SK-N-SH (cell line): ENCODE measurements at regions not wholly inside any gene's neighbourhood (a gene's known extent, or its start where the extent isn't known, plus 50 kb on each side); places are given as distances from the start of the nearest gene placed in this dataset.

ENCODE experiments used
- EP300 ChIP-seq, 2 experiments: IDR thresholded peaks; 2 replicates each; pipeline versions ENCODE4 v1.4.0 to v1.6.1; 2012; ENCODE audit warnings: borderline replicate concordance in 1 of 2, low read depth in 1 of 2, low read length in 1 of 2
- EZH2phosphoT487 ChIP-seq: fragments of 200-600 bp; sonication (generic); IDR thresholded peaks from 2 replicates; pipeline ENCODE4 v1.6.1; 2017; ENCODE audit warnings: low read depth, mixed run types, mild to moderate bottlenecking, antibody characterized with exemption, moderate library complexity, borderline replicate concordance
- JUND ChIP-seq: IDR thresholded peaks from 2 replicates; pipeline ENCODE4 v1.4.0; 2012
- NFIC ChIP-seq: IDR thresholded peaks from 2 replicates; pipeline ENCODE4 v1.4.0; 2012; ENCODE audit warnings: borderline replicate concordance
- NRF1 ChIP-seq: IDR thresholded peaks from 2 replicates; pipeline ENCODE4 v1.6.1; 2012; ENCODE audit warnings: low read depth, mild to moderate bottlenecking, low read length
- POLR2AphosphoS5 ChIP-seq: IDR thresholded peaks from 2 replicates; pipeline ENCODE4 v1.6.1; 2012; ENCODE audit warnings: low read depth, low read length
- RFX5 ChIP-seq: IDR thresholded peaks from 2 replicates; pipeline ENCODE4 v1.6.1; 2012; ENCODE audit warnings: mild to moderate bottlenecking, improper control_type of control experiment, low read length
- TAF1 ChIP-seq: IDR thresholded peaks from 2 replicates; pipeline ENCODE4 v1.6.1; 2012; ENCODE audit warnings: low read depth, mild to moderate bottlenecking, low read length, moderate library complexity, borderline replicate concordance
- TF ChIP-seq, protein P1 (sequence below): fragments of 200-600 bp; sonication (generic); IDR thresholded peaks from 2 replicates; pipeline ENCODE4 v1.6.1; 2017; ENCODE audit warnings: antibody characterized with exemption, mild to moderate bottlenecking, moderate library complexity
- TF ChIP-seq, protein P2 (sequence below): fragments of 150-350 bp; IDR thresholded peaks from 2 replicates; pipeline ENCODE4 v1.6.1; 2017; ENCODE audit warnings: antibody characterized with exemption, low read length, low read depth, borderline replicate concordance
- TF ChIP-seq, protein P3 (sequence below): IDR thresholded peaks from 2 replicates; pipeline ENCODE4 v1.4.0; 2012; ENCODE audit warnings: low read depth, borderline replicate concordance

DNA sequence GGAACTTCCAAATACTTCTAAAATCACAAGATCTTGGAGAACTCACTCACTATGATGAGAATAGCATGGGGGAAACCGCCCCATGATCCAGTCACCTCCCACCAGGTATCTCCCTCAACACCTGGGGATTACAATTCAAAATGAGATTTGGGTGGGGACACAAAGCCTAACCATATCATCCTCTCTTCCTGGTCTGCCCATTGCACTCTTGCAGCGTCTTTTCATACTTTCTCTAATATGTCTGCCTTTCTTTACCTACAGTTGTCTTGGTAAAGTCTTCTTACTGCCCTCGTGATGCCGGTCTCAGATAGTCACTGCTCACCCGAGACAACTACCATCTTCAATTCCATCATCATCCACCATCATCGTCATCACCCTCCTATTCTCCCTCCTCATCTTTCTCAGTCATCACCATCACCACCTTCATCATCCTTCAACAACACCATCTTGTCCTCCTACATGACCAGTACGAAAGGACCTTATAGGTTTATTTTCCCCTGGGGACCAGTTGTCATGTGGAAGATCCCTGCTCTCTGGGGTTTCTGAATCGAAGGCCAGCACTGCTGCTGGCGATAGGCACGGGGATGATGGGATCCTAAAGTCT is 58.5 kb upstream of the CASZ1 start:
- TF ChIP-seq, protein P1, sequence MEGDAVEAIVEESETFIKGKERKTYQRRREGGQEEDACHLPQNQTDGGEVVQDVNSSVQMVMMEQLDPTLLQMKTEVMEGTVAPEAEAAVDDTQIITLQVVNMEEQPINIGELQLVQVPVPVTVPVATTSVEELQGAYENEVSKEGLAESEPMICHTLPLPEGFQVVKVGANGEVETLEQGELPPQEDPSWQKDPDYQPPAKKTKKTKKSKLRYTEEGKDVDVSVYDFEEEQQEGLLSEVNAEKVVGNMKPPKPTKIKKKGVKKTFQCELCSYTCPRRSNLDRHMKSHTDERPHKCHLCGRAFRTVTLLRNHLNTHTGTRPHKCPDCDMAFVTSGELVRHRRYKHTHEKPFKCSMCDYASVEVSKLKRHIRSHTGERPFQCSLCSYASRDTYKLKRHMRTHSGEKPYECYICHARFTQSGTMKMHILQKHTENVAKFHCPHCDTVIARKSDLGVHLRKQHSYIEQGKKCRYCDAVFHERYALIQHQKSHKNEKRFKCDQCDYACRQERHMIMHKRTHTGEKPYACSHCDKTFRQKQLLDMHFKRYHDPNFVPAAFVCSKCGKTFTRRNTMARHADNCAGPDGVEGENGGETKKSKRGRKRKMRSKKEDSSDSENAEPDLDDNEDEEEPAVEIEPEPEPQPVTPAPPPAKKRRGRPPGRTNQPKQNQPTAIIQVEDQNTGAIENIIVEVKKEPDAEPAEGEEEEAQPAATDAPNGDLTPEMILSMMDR, result no peak
- TF ChIP-seq TAF1 (no peak), NRF1 (no peak), NFIC (no peak), JUND (no peak), POLR2AphosphoS5 (no peak), EP300 (IDR thresholded peaks at IDR 0.05; ENCODE audit: borderline replicate concordance in 1 of 2, low read depth in 1 of 2, low read length in 1 of 2) (no peak), EZH2phosphoT487 (no peak), RFX5 (no peak)
- TF ChIP-seq, protein P2, sequence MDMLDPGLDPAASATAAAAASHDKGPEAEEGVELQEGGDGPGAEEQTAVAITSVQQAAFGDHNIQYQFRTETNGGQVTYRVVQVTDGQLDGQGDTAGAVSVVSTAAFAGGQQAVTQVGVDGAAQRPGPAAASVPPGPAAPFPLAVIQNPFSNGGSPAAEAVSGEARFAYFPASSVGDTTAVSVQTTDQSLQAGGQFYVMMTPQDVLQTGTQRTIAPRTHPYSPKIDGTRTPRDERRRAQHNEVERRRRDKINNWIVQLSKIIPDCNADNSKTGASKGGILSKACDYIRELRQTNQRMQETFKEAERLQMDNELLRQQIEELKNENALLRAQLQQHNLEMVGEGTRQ, result no peak
- TF ChIP-seq, protein P3, sequence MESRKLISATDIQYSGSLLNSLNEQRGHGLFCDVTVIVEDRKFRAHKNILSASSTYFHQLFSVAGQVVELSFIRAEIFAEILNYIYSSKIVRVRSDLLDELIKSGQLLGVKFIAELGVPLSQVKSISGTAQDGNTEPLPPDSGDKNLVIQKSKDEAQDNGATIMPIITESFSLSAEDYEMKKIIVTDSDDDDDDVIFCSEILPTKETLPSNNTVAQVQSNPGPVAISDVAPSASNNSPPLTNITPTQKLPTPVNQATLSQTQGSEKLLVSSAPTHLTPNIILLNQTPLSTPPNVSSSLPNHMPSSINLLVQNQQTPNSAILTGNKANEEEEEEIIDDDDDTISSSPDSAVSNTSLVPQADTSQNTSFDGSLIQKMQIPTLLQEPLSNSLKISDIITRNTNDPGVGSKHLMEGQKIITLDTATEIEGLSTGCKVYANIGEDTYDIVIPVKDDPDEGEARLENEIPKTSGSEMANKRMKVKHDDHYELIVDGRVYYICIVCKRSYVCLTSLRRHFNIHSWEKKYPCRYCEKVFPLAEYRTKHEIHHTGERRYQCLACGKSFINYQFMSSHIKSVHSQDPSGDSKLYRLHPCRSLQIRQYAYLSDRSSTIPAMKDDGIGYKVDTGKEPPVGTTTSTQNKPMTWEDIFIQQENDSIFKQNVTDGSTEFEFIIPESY, result no peak
